ENCODE measurements at regions not wholly inside any gene's neighbourhood (a gene's known extent, or its start where the extent isn't known, plus 50 kb on each side); places are given as distances from the start of the nearest gene placed in this dataset.

DNA sequence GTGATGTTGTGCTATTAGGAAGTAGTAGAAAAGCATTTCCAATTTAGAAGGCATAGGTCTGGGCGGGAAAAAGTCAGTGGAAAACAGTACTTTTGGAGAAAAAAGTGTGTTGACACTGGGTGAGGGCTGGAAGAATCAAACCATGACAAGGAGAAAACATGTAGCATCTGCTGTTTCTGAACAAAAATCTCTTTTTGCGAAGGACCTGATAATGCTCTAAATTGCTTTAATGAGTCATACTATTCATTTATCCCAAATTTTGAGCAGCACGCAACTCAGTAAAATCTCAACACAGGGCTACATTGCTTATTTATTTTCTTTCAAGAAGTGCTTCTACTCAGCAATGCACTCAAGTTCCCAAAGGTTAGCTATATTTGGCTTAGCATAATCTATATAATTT lies 292.7 kb downstream of the DIPK2A start:
- ATAC-seq (ENCODE audit: poor library complexity) = no peak
- DNase-seq = no peak
- intact Hi-C loops (cut with DNase I, micrococcal nuclease) = no loop called here
- no peak overlapping the region for H3K4me3 Mint-ChIP-seq
- H3K27ac Mint-ChIP-seq = no peak overlapping the region
- no peak overlapping the region for H3K27ac ChIP-seq (ENCODE audit: low read depth in 1 of 2, low read length in 2 of 2)
- ChIA-PET POLR2A (no interaction called here), CTCF (no interaction called here)
- no peaks in the 10 kb centered on the region for H3K27me3 ChIP-seq (ENCODE audit: control insufficient read depth in 1 of 2, insufficient read depth in 2 of 2, low read length in 2 of 2)
- no peaks in the 10 kb centered on the region for H3K4me1 ChIP-seq (ENCODE audit: insufficient read depth, low read length)
- no peaks in the 10 kb centered on the region for H3K9me3 Mint-ChIP-seq
- H3K4me3 ChIP-seq (ENCODE audit: low read length) = no peak overlapping the region
- H3K9me3 ChIP-seq (ENCODE audit: control insufficient read depth in 1 of 2, insufficient read depth in 1 of 2, low read length in 2 of 2) = no peaks in the 10 kb centered on the region
- peaks cover 9% of the 10 kb centered on the region for H3K27me3 Mint-ChIP-seq
- no peaks in the 10 kb centered on the region for H3K4me1 Mint-ChIP-seq (ENCODE audit: low read depth)
- H3K36me3 Mint-ChIP-seq (ENCODE audit: low read depth) = no peaks in the 10 kb centered on the region
- no peaks in the 10 kb centered on the region for H3K36me3 ChIP-seq (ENCODE audit: insufficient read depth, low read length)
- TF ChIP-seq, protein P1, sequence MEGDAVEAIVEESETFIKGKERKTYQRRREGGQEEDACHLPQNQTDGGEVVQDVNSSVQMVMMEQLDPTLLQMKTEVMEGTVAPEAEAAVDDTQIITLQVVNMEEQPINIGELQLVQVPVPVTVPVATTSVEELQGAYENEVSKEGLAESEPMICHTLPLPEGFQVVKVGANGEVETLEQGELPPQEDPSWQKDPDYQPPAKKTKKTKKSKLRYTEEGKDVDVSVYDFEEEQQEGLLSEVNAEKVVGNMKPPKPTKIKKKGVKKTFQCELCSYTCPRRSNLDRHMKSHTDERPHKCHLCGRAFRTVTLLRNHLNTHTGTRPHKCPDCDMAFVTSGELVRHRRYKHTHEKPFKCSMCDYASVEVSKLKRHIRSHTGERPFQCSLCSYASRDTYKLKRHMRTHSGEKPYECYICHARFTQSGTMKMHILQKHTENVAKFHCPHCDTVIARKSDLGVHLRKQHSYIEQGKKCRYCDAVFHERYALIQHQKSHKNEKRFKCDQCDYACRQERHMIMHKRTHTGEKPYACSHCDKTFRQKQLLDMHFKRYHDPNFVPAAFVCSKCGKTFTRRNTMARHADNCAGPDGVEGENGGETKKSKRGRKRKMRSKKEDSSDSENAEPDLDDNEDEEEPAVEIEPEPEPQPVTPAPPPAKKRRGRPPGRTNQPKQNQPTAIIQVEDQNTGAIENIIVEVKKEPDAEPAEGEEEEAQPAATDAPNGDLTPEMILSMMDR (IDR thresholded peaks at IDR 0.05) = no peak

DNA sequence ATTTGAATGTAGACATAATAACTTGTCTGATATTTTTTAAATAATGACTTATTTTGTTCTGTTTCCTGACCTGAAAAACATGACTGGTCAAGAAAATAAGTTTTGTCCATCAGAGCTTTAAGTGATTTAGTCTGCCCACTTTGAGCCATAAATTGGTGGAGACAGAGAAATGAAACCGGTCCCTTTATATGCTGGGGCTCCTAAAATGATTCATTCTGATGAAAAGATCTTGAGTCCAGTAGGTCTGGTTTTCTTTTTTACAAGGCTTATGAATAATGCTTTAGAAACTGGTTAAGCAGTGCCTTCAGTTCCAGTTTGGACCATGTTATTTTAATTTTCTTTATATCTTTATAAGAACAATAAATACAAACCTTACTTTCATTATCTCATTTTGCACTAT lies 293.2 kb downstream of the DIPK2A start:
- POLR2A ChIA-PET = no interaction called here
- Mint-ChIP-seq H3K27ac (no peak overlapping the region), H3K27me3 (peaks cover 4% of the 10 kb centered on the region), H3K9me3 (no peaks in the 10 kb centered on the region), H3K4me1 (ENCODE audit: low read depth) (no peaks in the 10 kb centered on the region), H3K4me3 (no peak overlapping the region), H3K36me3 (ENCODE audit: low read depth) (no peaks in the 10 kb centered on the region)
- Histone ChIP-seq H3K9me3 (ENCODE audit: control insufficient read depth in 1 of 2, insufficient read depth in 1 of 2, low read length in 2 of 2) (no peaks in the 10 kb centered on the region), H3K4me1 (ENCODE audit: insufficient read depth, low read length) (no peaks in the 10 kb centered on the region), H3K36me3 (ENCODE audit: insufficient read depth, low read length) (no peaks in the 10 kb centered on the region), H3K27me3 (ENCODE audit: control insufficient read depth in 1 of 2, insufficient read depth in 2 of 2, low read length in 2 of 2) (no peaks in the 10 kb centered on the region), H3K4me3 (ENCODE audit: low read length) (no peak overlapping the region), H3K27ac (ENCODE audit: low read depth in 1 of 2, low read length in 2 of 2) (no peak overlapping the region)
- TF ChIP-seq, protein P1 (IDR thresholded peaks at IDR 0.05) = no peak
- CTCF ChIA-PET = no interaction called here
- DNase-seq = no peak
- intact Hi-C loops (cut with DNase I, micrococcal nuclease) = no loop called here
- no peak for ATAC-seq (ENCODE audit: poor library complexity)

DNA sequence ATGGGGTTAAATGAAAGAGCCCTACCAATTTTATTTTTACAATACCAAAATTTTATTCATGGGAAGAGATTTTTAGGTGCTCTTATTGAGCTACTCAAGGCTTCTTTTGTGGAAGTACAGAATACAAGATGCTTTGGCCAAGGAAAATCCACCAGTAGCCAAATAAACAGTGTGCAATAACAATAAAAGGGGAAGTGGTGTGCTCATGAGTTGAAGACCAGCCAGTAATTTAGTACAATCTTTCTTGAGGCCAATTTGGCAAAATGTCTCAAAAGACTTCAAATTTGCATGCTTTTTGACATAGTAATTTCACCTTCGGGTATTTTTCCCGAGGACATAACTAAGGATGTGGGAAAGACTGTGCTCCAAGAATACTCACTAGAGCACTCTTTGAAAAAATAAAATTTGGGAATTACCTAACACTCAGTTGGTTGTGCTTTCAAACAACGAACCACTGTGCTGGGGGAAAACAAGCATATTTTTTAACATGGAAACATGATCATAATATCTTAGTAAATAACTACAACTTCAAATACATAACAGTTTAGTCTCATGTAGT lies 294.0 kb downstream of the DIPK2A start:
- no peaks in the 10 kb centered on the region for H3K4me1 Mint-ChIP-seq (ENCODE audit: low read depth)
- ATAC-seq (ENCODE audit: poor library complexity) (no peak), DNase-seq (no peak)
- no peaks in the 10 kb centered on the region for H3K9me3 Mint-ChIP-seq
- Histone ChIP-seq H3K27me3 (ENCODE audit: control insufficient read depth in 1 of 2, insufficient read depth in 2 of 2, low read length in 2 of 2) (no peaks in the 10 kb centered on the region), H3K27ac (ENCODE audit: low read depth in 1 of 2, low read length in 2 of 2) (no peak overlapping the region), H3K4me3 (ENCODE audit: low read length) (no peak overlapping the region), H3K9me3 (ENCODE audit: control insufficient read depth in 1 of 2, insufficient read depth in 1 of 2, low read length in 2 of 2) (no peaks in the 10 kb centered on the region), H3K4me1 (ENCODE audit: insufficient read depth, low read length) (no peaks in the 10 kb centered on the region), H3K36me3 (ENCODE audit: insufficient read depth, low read length) (no peaks in the 10 kb centered on the region)
- no peaks in the 10 kb centered on the region for H3K27me3 Mint-ChIP-seq
- POLR2A ChIA-PET = no interaction called here
- TF ChIP-seq, protein P1 (IDR thresholded peaks at IDR 0.05) = no peak
- H3K36me3 Mint-ChIP-seq (ENCODE audit: low read depth) = no peaks in the 10 kb centered on the region
- CTCF ChIA-PET = no interaction called here
- intact Hi-C loops (cut with DNase I, micrococcal nuclease) = no loop called here
- H3K4me3 Mint-ChIP-seq = no peak overlapping the region
- no peak overlapping the region for H3K27ac Mint-ChIP-seq
